PC-9 (cell line): ENCODE measurements at regions not wholly inside any gene's neighbourhood (a gene's known extent, or its start where the extent isn't known, plus 50 kb on each side); places are given as distances from the start of the nearest gene placed in this dataset.

Experiments used
- CTCF ChIP-seq: fragments of 200-600 bp; sonication (generic); conservative IDR thresholded peaks from 2 replicates; pipeline ENCODE4 v1.6.1; 2017; ENCODE audit warnings: mixed run types, antibody characterized with exemption, mild to moderate bottlenecking, moderate library complexity
- EZH2 ChIP-seq: fragments of 200-600 bp; sonication (generic); IDR thresholded peaks from 2 replicates; pipeline ENCODE4 v1.8.0; 2017; ENCODE audit warnings: antibody characterized with exemption, low read depth

- no peak for TF ChIP-seq CTCF
- no peak for TF ChIP-seq EZH2
Observed at GRCh38 chr10:52450762-52451291, 136.7 kb downstream of the DKK1 start.
